IPS-15b (cell line): ENCODE measurements at regions not wholly inside any gene's neighbourhood (a gene's known extent, or its start where the extent isn't known, plus 50 kb on each side); places are given as distances from the start of the nearest gene placed in this dataset.

ENCODE experiments used
- H3K27me3 ChIP-seq: one replicate; pipeline ENCODE4 v1.6.1; 2013; ENCODE audit warnings: low read length; ENCODE audit not compliant: control insufficient read depth, insufficient read depth
- H3K36me3 ChIP-seq: one replicate; pipeline ENCODE4 v1.6.1; 2013; ENCODE audit warnings: low read length; ENCODE audit not compliant: control insufficient read depth, insufficient read depth
- H3K4me1 ChIP-seq: one replicate; pipeline ENCODE4 v1.6.1; 2013; ENCODE audit warnings: mild to moderate bottlenecking, low read length; ENCODE audit not compliant: control insufficient read depth, insufficient read depth
- H3K4me3 ChIP-seq: one replicate; pipeline ENCODE4 v1.5.1; 2013; ENCODE audit warnings: low read depth, low read length
- H3K9ac ChIP-seq: one replicate; pipeline ENCODE4 v1.6.1; 2013; ENCODE audit warnings: low read depth, mild to moderate bottlenecking, low read length
- H3K9me3 ChIP-seq: one replicate; pipeline ENCODE4 v1.6.1; 2013; ENCODE audit warnings: mild to moderate bottlenecking, low read length; ENCODE audit not compliant: control insufficient read depth, insufficient read depth

DNA sequence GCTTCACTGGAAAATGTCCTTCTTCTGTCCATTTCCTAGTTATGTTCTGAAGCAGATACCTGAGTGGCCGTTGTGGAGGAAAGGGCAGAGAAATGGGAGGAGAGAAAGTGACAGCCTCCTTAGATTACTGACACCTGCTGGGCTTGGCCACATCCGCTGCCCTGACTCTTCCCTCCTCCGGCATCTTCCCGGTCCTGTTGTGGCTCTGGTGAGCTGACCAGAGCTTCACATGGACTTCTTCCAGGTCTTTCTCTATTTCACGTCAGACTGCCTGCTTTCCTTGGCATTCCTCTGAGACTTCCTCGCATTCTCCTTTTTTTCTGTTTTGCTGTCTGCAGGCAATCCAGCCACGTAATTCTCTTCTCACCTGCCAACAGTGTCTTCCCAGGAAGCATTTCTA, 138.7 kb upstream of the E2F8 start:
- Histone ChIP-seq H3K9ac (no peak overlapping the region), H3K36me3 (no peaks in the 10 kb centered on the region), H3K4me1 (no peaks in the 10 kb centered on the region), H3K9me3 (no peaks in the 10 kb centered on the region), H3K4me3 (no peak overlapping the region), H3K27me3 (no peaks in the 10 kb centered on the region)

DNA sequence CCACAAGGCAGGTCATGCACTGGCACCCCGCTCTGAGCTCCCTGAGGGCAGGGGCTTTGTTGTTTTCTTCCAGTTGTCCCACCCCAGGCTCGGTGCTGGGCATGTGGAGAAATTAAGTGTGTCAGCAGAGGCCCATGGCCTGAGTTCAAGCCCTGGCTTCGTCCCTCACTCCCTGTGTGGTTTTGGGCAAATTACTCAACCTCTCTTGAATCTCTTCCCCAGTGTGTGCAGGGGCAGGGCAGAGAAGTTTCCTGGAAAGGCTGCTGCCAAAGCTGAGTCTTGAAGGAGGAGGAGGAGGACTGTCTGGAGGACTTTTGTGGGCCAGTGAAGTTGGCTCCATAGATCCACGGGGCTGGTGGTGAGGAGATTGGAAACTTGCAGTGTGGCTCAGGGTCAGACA, 138.1 kb upstream of the E2F8 start:
- Histone ChIP-seq H3K9me3 (no peaks in the 10 kb centered on the region), H3K4me1 (no peaks in the 10 kb centered on the region), H3K36me3 (no peaks in the 10 kb centered on the region), H3K9ac (no peak overlapping the region), H3K4me3 (no peak overlapping the region), H3K27me3 (no peaks in the 10 kb centered on the region)

DNA sequence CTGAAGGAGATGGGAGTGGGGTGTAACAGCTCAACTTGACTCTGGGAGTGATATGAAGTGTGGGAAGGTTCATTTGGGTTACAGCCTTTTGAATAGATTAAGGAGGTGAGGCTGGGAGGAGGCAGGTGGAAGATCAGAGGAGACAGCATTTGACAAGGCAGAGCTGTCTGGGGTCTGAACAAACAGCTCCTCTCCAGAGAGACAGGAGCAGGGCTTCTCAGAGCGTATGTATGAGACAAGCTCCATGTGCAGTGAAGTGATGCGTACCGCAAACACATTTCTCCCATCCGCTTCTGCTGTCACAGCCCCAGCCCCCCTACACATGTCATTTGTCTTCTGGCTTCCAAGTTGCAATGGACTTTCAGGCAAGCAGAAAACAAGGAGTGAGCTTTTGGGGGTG, 137.1 kb upstream of the E2F8 start:
- Histone ChIP-seq H3K4me3 (no peak overlapping the region), H3K27me3 (no peaks in the 10 kb centered on the region), H3K4me1 (no peaks in the 10 kb centered on the region), H3K9me3 (no peaks in the 10 kb centered on the region), H3K36me3 (no peaks in the 10 kb centered on the region), H3K9ac (no peak overlapping the region)

DNA sequence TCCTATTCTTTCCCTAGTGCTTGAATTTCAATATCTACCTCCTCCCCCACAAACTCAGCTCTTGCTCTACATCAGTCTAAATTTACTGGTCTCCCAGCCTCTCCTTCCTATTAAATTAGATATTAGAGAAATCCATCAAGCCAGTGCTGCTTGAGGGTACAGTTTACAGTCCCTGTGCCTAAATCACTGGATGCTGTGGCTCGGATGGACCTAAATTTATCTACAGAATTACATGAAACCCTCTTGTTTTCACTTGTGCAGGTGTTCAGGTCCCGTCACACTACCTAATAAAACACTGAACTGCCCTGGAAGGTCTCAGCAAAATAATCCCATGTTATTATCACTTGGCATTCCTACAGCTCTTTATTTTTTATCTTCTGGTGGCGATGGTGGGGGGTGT, 134.7 kb upstream of the E2F8 start:
- no peak overlapping the region for H3K9ac ChIP-seq
- no peaks in the 10 kb centered on the region for H3K4me1 ChIP-seq
- H3K27me3 ChIP-seq, result no peaks in the 10 kb centered on the region
- no peak overlapping the region for H3K4me3 ChIP-seq
- no peaks in the 10 kb centered on the region for H3K9me3 ChIP-seq
- no peaks in the 10 kb centered on the region for H3K36me3 ChIP-seq

DNA sequence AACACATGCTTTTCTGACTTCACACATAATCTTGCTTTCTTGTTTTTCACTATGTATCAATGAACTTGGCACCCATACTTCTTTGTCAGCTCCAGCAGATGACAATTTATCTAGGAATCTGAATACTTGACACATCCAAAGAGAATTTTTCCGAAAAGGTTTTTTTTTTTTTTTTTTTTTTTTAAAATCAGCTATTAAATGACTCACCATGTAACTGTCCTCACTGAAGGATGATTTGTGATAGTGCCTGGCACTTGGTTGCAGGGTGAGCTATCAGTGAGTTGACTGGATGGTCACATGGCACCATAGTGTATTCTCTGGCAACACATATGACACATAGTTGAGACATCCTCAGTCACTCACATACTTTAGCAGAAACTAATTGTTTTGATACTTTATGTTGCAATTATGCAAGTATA, 133.4 kb upstream of the E2F8 start:
- no peaks in the 10 kb centered on the region for H3K4me1 ChIP-seq
- H3K27me3 ChIP-seq, result no peaks in the 10 kb centered on the region
- H3K9ac ChIP-seq, result no peak overlapping the region
- H3K36me3 ChIP-seq, result no peaks in the 10 kb centered on the region
- no peak overlapping the region for H3K4me3 ChIP-seq
- H3K9me3 ChIP-seq, result no peaks in the 10 kb centered on the region

DNA sequence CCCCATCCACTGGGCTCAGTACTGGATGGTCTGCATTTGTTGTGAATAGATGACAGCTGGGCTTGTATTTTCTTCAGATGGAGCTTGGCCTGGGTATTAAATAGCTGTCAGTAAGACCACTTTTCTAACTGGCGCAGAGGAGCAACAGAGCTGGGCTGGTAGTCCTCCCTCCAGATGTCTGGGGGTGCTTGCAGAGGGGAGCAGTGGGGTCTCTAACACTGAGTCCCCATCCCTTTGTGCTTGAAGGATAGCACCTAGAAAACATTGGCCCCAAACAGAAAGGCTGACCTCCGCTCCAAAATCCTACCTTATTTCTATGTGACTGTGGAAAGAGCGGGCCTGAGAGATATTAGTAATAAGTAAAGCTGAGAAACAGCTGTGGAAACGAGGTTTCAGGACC, 131.6 kb upstream of the E2F8 start:
- no peak overlapping the region for H3K4me3 ChIP-seq
- no peak overlapping the region for H3K9ac ChIP-seq
- H3K27me3 ChIP-seq, result no peaks in the 10 kb centered on the region
- H3K9me3 ChIP-seq, result no peaks in the 10 kb centered on the region
- H3K4me1 ChIP-seq, result no peaks in the 10 kb centered on the region
- no peaks in the 10 kb centered on the region for H3K36me3 ChIP-seq

DNA sequence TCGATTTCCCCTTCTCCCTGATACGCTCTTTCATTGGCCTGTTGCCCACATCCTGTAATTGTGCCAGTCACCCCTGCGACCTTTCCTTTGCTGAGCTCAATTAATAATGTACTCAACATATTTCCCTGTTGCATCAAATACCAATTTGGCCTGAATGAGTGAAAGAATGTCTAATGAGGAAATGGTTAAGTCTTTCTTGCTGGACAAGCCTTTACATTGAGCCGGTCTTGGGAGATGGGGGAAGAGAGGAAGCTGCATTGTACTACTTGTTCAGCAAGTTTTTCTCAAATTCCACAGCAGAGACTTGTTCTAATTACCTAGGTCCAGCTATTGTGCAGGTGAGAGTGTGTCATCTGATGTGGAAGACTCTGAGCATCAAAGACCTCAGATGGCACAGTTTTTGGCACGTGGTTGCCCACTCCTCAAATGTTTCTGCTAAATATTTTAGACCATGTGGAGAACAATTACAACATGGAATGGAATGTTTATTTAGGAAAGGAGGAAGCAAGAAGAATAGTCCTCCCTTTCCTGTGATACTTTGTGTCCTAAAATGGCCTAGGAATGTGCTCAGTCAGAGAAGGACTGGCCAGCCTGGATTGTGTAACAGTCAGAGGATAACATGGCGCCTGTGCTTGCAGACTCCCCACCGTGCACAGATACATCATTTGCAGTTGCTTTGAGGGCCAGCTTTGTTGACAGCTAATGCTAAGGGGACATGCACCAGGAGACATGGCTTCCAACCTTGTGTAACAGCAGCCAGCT, 129.5 kb upstream of the E2F8 start:
- H3K4me3 ChIP-seq, result no peak overlapping the region
- H3K9me3 ChIP-seq, result no peaks in the 10 kb centered on the region
- no peaks in the 10 kb centered on the region for H3K36me3 ChIP-seq
- no peaks in the 10 kb centered on the region for H3K4me1 ChIP-seq
- H3K27me3 ChIP-seq, result no peaks in the 10 kb centered on the region
- H3K9ac ChIP-seq, result no peak overlapping the region

DNA sequence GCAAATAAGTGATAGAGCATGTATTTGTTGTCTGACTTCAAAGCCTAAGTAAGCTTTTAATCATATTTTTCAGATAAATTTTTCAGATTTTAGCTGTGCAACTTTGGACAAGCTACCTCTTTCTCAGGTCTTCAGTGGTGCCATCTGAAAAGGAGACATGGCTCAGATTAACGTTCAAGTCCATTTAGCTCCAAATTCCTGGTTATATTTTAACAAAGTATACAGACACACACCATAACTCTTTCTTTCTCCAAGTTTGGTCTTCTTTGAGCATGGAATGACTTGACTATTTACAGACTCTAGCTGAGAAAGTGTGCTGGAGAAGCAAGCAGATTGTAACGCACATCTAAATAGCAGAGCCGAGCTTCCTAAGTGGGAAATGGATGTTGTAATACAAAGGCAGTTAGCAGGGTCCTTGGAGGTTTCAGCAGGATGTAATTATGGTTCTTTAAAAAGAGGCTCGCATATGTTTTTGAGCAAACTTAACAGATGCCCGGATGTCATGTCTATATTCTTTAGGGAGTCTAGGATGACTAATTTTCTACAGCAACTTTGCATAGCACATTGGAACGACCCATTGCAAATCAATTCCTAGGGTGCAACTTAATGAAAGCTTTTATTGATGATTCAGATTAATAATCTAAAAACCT, 128.1 kb upstream of the E2F8 start:
- Histone ChIP-seq H3K9ac (no peak overlapping the region), H3K36me3 (no peaks in the 10 kb centered on the region), H3K4me1 (no peaks in the 10 kb centered on the region), H3K27me3 (no peaks in the 10 kb centered on the region), H3K9me3 (no peaks in the 10 kb centered on the region), H3K4me3 (no peak overlapping the region)

DNA sequence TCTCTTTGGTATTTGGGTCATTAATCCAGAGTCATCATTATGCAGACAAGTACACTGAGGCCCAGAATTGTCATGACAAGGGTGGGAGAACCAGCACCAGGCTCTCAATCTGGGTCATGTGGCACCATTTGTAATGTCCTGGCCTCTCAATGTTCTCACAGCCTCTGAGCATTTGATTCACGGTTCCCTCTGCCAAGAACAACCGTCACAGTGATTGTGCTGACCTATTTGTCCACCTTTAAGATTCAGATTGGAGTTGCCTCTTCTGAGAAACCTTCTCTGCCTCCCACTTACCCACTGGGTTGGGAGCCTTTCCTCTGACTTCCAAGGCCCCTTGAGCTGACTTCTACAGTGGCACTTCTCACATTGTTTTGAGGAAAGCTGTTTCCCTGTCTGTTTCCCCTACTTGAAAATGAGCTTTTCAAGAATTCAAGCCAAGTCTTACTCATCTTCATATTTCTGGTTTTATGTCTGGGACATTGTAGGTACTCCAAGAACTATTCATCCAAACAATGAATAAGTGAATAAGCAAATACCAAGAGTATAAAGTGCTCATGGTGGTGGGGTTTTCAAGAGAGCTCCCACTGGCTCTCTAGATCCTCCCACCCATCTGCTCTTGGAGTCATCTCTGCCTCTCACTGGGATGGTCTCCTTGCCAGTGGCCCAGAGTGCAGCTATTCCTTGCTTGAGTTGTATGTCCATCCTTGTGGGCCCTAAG, 126.4 kb upstream of the E2F8 start:
- Histone ChIP-seq H3K9me3 (no peaks in the 10 kb centered on the region), H3K4me1 (no peaks in the 10 kb centered on the region), H3K9ac (no peak overlapping the region), H3K4me3 (no peak overlapping the region), H3K36me3 (no peaks in the 10 kb centered on the region), H3K27me3 (no peaks in the 10 kb centered on the region)

DNA sequence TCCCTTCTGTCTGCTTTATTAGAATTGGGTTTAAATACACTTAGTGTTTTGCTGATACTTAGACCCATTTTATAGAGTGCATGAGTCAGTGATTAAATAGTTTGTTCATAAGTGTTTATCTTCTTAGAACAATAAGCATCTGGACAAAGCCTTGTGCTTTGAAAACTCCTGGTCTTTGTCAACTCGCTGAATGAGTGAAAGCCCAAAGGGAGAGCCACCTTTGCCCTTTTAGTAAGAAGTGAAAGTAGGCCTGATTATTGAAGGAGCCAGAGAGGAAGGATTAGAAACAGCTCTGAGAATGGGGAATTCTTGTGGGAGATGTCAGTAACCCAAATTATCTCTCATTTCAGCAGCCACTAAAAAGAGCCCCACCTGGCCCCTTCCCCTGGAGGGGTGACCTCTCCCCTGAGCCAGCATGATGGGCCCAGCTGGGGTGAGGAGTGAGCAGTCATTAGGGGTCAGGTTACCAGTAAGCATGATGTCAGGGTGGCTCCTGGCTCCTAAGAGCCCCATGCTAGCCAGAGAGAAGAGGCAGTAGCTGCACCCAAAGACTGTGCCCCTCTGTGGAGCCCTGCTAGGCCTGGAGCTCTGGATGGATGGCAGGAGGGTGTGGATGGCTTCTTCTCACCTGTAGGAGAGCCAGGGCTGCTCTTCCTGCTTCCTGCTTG, 125.1 kb upstream of the E2F8 start:
- H3K4me1 ChIP-seq, result no peaks in the 10 kb centered on the region
- no peak overlapping the region for H3K9ac ChIP-seq
- no peak overlapping the region for H3K4me3 ChIP-seq
- H3K27me3 ChIP-seq, result no peaks in the 10 kb centered on the region
- H3K9me3 ChIP-seq, result no peaks in the 10 kb centered on the region
- H3K36me3 ChIP-seq, result no peaks in the 10 kb centered on the region

DNA sequence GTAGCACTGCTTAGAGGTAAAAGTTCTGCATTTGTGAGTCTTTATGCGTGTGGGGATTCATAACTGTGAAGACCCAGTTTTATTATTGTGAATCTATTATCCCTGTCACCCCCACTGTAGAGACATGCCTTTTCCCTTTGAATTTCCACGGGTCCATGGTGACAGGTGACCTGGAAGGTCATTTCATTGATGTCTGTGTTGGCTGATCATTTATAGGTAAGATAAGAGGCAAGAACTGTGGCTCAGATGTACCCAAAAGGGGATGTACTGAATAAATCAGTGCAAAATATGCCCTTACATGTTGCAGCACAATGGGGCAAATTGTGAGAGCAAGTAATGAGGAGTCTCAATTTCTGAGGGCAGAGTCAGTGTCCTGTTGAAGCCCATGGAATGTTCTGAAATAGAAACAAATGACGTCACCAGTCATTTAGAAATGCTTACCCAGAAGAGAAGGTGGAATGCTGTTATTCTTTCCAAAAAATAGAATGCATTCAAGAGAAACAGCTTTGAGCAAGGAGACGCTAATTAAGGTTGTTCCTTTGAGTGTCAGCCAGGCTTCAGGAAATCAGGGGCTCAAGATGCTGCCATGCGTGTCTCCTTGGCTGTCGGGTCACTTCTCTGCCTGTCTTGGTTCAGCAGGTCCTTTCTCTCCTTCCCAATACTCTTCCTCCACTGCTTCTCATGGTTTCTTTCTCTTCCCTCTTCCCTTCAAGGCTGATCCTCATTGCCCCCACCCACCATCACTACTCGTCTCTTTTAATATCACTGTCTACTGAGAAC, 118.7 kb upstream of the E2F8 start:
- no peaks in the 10 kb centered on the region for H3K4me1 ChIP-seq

More for the DNA sequence above, 118.7 kb upstream of the E2F8 start:
- Histone ChIP-seq H3K36me3 (no peaks in the 10 kb centered on the region), H3K9ac (no peak overlapping the region), H3K27me3 (no peaks in the 10 kb centered on the region), H3K4me3 (no peak overlapping the region), H3K9me3 (no peaks in the 10 kb centered on the region)
